MM.1S (cell line): ENCODE measurements at regions not wholly inside any gene's neighbourhood (a gene's known extent, or its start where the extent isn't known, plus 50 kb on each side); places are given as distances from the start of the nearest gene placed in this dataset.

Experiments used
- DNase-seq: peaks from one replicate; pipeline ENCODE4 v3.0.0-alpha.2; 2015
- H2AFZ ChIP-seq: fragments of 300-600 bp; sonication (generic); 2 replicates; pipeline ENCODE4 v1.6.0; 2016; ENCODE audit warnings: antibody characterized with exemption, low read length
- H3F3A ChIP-seq: fragments of 300-600 bp; sonication (generic); 2 replicates; pipeline ENCODE4 v1.6.1; 2016; ENCODE audit warnings: mild to moderate bottlenecking, antibody characterized with exemption, low read length, moderate library complexity, mixed read lengths; ENCODE audit not compliant: insufficient read depth
- H3K27ac ChIP-seq: fragments of 300-600 bp; sonication (generic); 2 replicates; pipeline ENCODE4 v1.5.1; 2016; ENCODE audit warnings: mild to moderate bottlenecking, low read length
- H3K27me3 ChIP-seq: fragments of 300-600 bp; sonication (generic); replicated peaks from 2 replicates; pipeline ENCODE4 v1.6.0; 2016; ENCODE audit warnings: low read length; ENCODE audit not compliant: insufficient read depth
- H3K36me3 ChIP-seq: fragments of 300-600 bp; sonication (generic); replicated peaks from 2 replicates; pipeline ENCODE4 v1.6.1; 2016; ENCODE audit warnings: mild to moderate bottlenecking, low read length, mixed read lengths; ENCODE audit not compliant: insufficient read depth
- H3K4me1 ChIP-seq: fragments of 300-600 bp; sonication (generic); 2 replicates; pipeline ENCODE4 v1.6.1; 2016; ENCODE audit warnings: low read length, mixed read lengths
- H3K4me2 ChIP-seq: fragments of 300-600 bp; sonication (generic); 2 replicates; pipeline ENCODE4 v1.6.0; 2016; ENCODE audit warnings: low read depth, low read length
- H3K4me3 ChIP-seq: fragments of 300-600 bp; sonication (generic); 2 replicates; pipeline ENCODE4 v1.5.1; 2016; ENCODE audit warnings: low read length, mixed read lengths
- H3K79me2 ChIP-seq: fragments of 300-600 bp; sonication (generic); 2 replicates; pipeline ENCODE4 v1.6.1; 2016; ENCODE audit warnings: mixed run types, low read length, mixed read lengths
- H3K9ac ChIP-seq: fragments of 300-600 bp; sonication (generic); 2 replicates; pipeline ENCODE4 v1.6.1; 2016; ENCODE audit warnings: low read length, mixed read lengths
- H3K9me2 ChIP-seq: fragments of 300-600 bp; sonication (generic); replicated peaks from 2 replicates; pipeline ENCODE4 v1.6.1; 2016; ENCODE audit warnings: mild to moderate bottlenecking, low read length, mixed read lengths; ENCODE audit not compliant: insufficient read depth
- H3K9me3 ChIP-seq: fragments of 300-600 bp; sonication (generic); replicated peaks from 2 replicates; pipeline ENCODE4 v1.6.1; 2016; ENCODE audit warnings: mild to moderate bottlenecking, low read length, mixed read lengths; ENCODE audit not compliant: insufficient read depth
- H4K20me1 ChIP-seq: fragments of 300-600 bp; sonication (generic); 2 replicates; pipeline ENCODE4 v1.6.1; 2016; ENCODE audit warnings: mild to moderate bottlenecking, low read length, moderate library complexity, mixed read lengths; ENCODE audit not compliant: insufficient read depth
- CTCF ChIP-seq: fragments of 300-600 bp; sonication (generic); IDR thresholded peaks from 2 replicates; pipeline ENCODE4 v1.5.1; 2016; ENCODE audit warnings: antibody characterized with exemption, low read length, mixed read lengths
- EZH2 ChIP-seq: fragments of 300-600 bp; sonication (generic); optimal IDR thresholded peaks from 2 replicates; pipeline ENCODE3; 2017; ENCODE audit warnings: low read depth, mild to moderate bottlenecking, antibody characterized with exemption, low read length, mixed read lengths
- EZH2phosphoT487 ChIP-seq: fragments of 300-600 bp; sonication (generic); IDR thresholded peaks from 2 replicates; pipeline ENCODE4 v1.6.1; 2018; ENCODE audit warnings: antibody characterized with exemption, low read length

GRCh38 chr1:221172841-221173240 is 293.6 kb downstream of the HLX start:
- no peak for TF ChIP-seq EZH2phosphoT487
- no peak for TF ChIP-seq EZH2
- TF ChIP-seq CTCF, result no peak
- no peak for DNase-seq
- H3K9ac ChIP-seq, result no peak overlapping the region
- H3K9me3 ChIP-seq, result no peaks in the 10 kb centered on the region
- no peaks in the 10 kb centered on the region for H3K4me1 ChIP-seq
- H4K20me1 ChIP-seq, result no peaks in the 10 kb centered on the region
- H3K36me3 ChIP-seq, result no peaks in the 10 kb centered on the region
- H3K79me2 ChIP-seq, result no peaks in the 10 kb centered on the region
- no peak overlapping the region for H3K4me3 ChIP-seq
- H3K4me2 ChIP-seq, result no peak overlapping the region
- H3F3A ChIP-seq, result no peaks in the 10 kb centered on the region
- no peak overlapping the region for H3K27ac ChIP-seq
- H2AFZ ChIP-seq, result no peak overlapping the region
- H3K27me3 ChIP-seq, result no peaks in the 10 kb centered on the region
- H3K9me2 ChIP-seq, result no peaks in the 10 kb centered on the region

- no peak for TF ChIP-seq EZH2
- TF ChIP-seq EZH2phosphoT487, result no peak
- TF ChIP-seq CTCF, result no peak
- Histone ChIP-seq H3K9me2 (no peaks in the 10 kb centered on the region), H3K79me2 (no peaks in the 10 kb centered on the region), H3K9me3 (no peaks in the 10 kb centered on the region), H3K27ac (no peak overlapping the region), H3K9ac (no peak overlapping the region), H3F3A (no peaks in the 10 kb centered on the region), H3K4me3 (no peak overlapping the region), H3K4me2 (no peak overlapping the region), H2AFZ (no peak overlapping the region), H4K20me1 (no peaks in the 10 kb centered on the region), H3K4me1 (no peaks in the 10 kb centered on the region), H3K36me3 (no peaks in the 10 kb centered on the region), H3K27me3 (no peaks in the 10 kb centered on the region)
- DNase-seq, result no peak
Measured at GRCh38 chr1:221174330-221174993, 295.2 kb downstream of the HLX start.

GRCh38 chr1:221175249-221175648 is 296.0 kb downstream of the HLX start:
- H3K27me3 ChIP-seq, result no peaks in the 10 kb centered on the region
- H4K20me1 ChIP-seq, result no peaks in the 10 kb centered on the region
- no peak overlapping the region for H3K27ac ChIP-seq
- no peaks in the 10 kb centered on the region for H3K4me1 ChIP-seq
- no peaks in the 10 kb centered on the region for H3K9me3 ChIP-seq
- H3K9ac ChIP-seq, result no peak overlapping the region
- H3K79me2 ChIP-seq, result no peaks in the 10 kb centered on the region
- TF ChIP-seq EZH2, result no peak
- no peak for TF ChIP-seq EZH2phosphoT487
- no peak for TF ChIP-seq CTCF
- no peaks in the 10 kb centered on the region for H3K9me2 ChIP-seq
- no peak overlapping the region for H3K4me2 ChIP-seq
- H3K4me3 ChIP-seq, result no peak overlapping the region
- no peak for DNase-seq
- no peak overlapping the region for H2AFZ ChIP-seq
- H3F3A ChIP-seq, result no peaks in the 10 kb centered on the region
- no peaks in the 10 kb centered on the region for H3K36me3 ChIP-seq
